CD4-positive, alpha-beta memory T cell (primary cell): ENCODE measurements at regions not wholly inside any gene's neighbourhood (a gene's known extent, or its start where the extent isn't known, plus 50 kb on each side); places are given as distances from the start of the nearest gene placed in this dataset.
"Not testable (repeated sequence)": the region's sequence is repeated elsewhere in the genome, so short reads cannot be mapped to it uniquely, and the experiment has no call there.

ENCODE experiments used
- CTCF ChIA-PET: fragments of 350-600 bp; sonication (Branson Sonifier 250); formaldehyde crosslinking; loops from one replicate; lab custom pipeline; 2021; ENCODE audit warnings: inconsistent platforms; ENCODE audit not compliant: partially characterized antibody; lab: Charles Lee
- POLR2A ChIA-PET: fragments of 350-600 bp; sonication (Branson Sonifier 250); formaldehyde crosslinking; loops from one replicate; lab custom pipeline; 2021; ENCODE audit not compliant: partially characterized antibody; lab: Charles Lee
- DNase-seq, 5 donors: peaks; one replicate each; pipeline versions ENCODE4 v3.0.0 to v3.0.0-alpha.2; 2020 to 2022; ENCODE audit warnings: mixed read lengths in 1 of 5
- H3K27ac ChIP-seq: one replicate; pipeline ENCODE4 v1.7.0; 2013; ENCODE audit warnings: low read depth, low read length
- H3K27me3 ChIP-seq: 2 replicates; pipeline ENCODE4 v1.7.0; 2013; ENCODE audit warnings: mild to moderate bottlenecking, low read length, moderate library complexity; ENCODE audit not compliant: insufficient read depth
- H3K36me3 ChIP-seq: 2 replicates; pipeline ENCODE4 v1.7.0; 2013; ENCODE audit warnings: mild to moderate bottlenecking, low read length, moderate library complexity; ENCODE audit not compliant: insufficient read depth
- H3K4me1 ChIP-seq: 2 replicates; pipeline ENCODE4 v1.7.0; 2013; ENCODE audit warnings: mild to moderate bottlenecking, low read length, moderate library complexity; ENCODE audit not compliant: insufficient read depth
- H3K4me3 ChIP-seq, 2 donors: one replicate each; pipeline ENCODE4 v1.7.0; 2013; ENCODE audit warnings: low read length in 2 of 2, mild to moderate bottlenecking in 1 of 2
- H3K9me3 ChIP-seq, 2 donors: one replicate each; pipeline ENCODE4 v1.7.0; 2013; ENCODE audit warnings: low read length in 2 of 2, control low read depth in 1 of 2; ENCODE audit not compliant: control insufficient read depth in 1 of 2
- H3K27ac Mint-ChIP-seq, 7 donors: one replicate each; pipeline ENCODE4 v1.8.0; 2020 to 2021; ENCODE audit warnings: mixed read lengths in 7 of 7, mild to moderate bottlenecking in 6 of 7, inconsistent platforms in 3 of 7, moderate library complexity in 3 of 7
- H3K27me3 Mint-ChIP-seq, 2 donors: one replicate each; pipeline ENCODE4 v1.8.0; 2020 to 2021; ENCODE audit warnings: mixed read lengths in 2 of 2
- H3K36me3 Mint-ChIP-seq, 2 donors: one replicate each; pipeline ENCODE4 v1.8.0; 2020 to 2021; ENCODE audit warnings: mixed read lengths in 2 of 2, inconsistent platforms in 1 of 2, mild to moderate bottlenecking in 1 of 2
- H3K4me1 Mint-ChIP-seq, 4 donors: one replicate each; pipeline ENCODE4 v1.8.0; 2020 to 2021; ENCODE audit warnings: mixed read lengths in 4 of 4, mild to moderate bottlenecking in 1 of 4
- H3K4me3 Mint-ChIP-seq, 8 donors: one replicate each; pipeline ENCODE4 v1.8.0; 2020 to 2021; ENCODE audit warnings: mixed read lengths in 8 of 8, mild to moderate bottlenecking in 7 of 8, moderate library complexity in 6 of 8, inconsistent platforms in 3 of 8
- H3K9me3 Mint-ChIP-seq, 8 donors: one replicate each; pipeline ENCODE4 v1.8.0; 2020 to 2021; ENCODE audit warnings: mixed read lengths in 8 of 8, mild to moderate bottlenecking in 5 of 8, inconsistent platforms in 3 of 8, moderate library complexity in 1 of 8
- intact Hi-C: fragments of 100-400 bp; cut with micrococcal nuclease; formaldehyde crosslinking; loops from one replicate; pipeline ENCODE4 v1.15.1; 2023

- H3K4me1 ChIP-seq: no peaks in the 10 kb centered on the region
- ChIA-PET CTCF (no interaction called here), POLR2A (no interaction called here)
- H3K9me3 ChIP-seq: no peaks in the 10 kb centered on the region
- Mint-ChIP-seq H3K27ac (no peak overlapping the region), H3K36me3 (no peaks in the 10 kb centered on the region), H3K4me1 (no peaks in the 10 kb centered on the region), H3K4me3 (no peak overlapping the region), H3K9me3 (peaks cover 0 to 4% (median 0%) of the 10 kb centered on the region in 8 donors), H3K27me3 (no peaks in the 10 kb centered on the region)
- no peak for DNase-seq
- H3K27me3 ChIP-seq: no peaks in the 10 kb centered on the region
- no peak overlapping the region for H3K4me3 ChIP-seq
- intact Hi-C loops: no loop called here
- no peak overlapping the region for H3K27ac ChIP-seq
- H3K36me3 ChIP-seq: no peaks in the 10 kb centered on the region
These were observed 283.2 kb downstream of the ANXA1 start for GRCh38 chr9:73434826-73435225.

- intact Hi-C loops: no loop called here
- H3K36me3 Mint-ChIP-seq: no peaks in the 10 kb centered on the region
- H3K27ac ChIP-seq: no peak overlapping the region
- no peaks in the 10 kb centered on the region for H3K27me3 Mint-ChIP-seq
- H3K9me3 ChIP-seq: no peaks in the 10 kb centered on the region
- no peaks in the 10 kb centered on the region for H3K27me3 ChIP-seq
- DNase-seq: no peak
- no peaks in the 10 kb centered on the region for H3K4me1 ChIP-seq
- no peak overlapping the region for H3K27ac Mint-ChIP-seq
- no peak overlapping the region for H3K4me3 Mint-ChIP-seq
- CTCF ChIA-PET: no interaction called here
- no peak overlapping the region for H3K4me3 ChIP-seq
- H3K4me1 Mint-ChIP-seq: no peaks in the 10 kb centered on the region
- no peaks in the 10 kb centered on the region for H3K9me3 Mint-ChIP-seq
- no peaks in the 10 kb centered on the region for H3K36me3 ChIP-seq
- POLR2A ChIA-PET: no interaction called here
These were observed 286.1 kb downstream of the ANXA1 start for GRCh38 chr9:73437758-73438157.

DNA sequence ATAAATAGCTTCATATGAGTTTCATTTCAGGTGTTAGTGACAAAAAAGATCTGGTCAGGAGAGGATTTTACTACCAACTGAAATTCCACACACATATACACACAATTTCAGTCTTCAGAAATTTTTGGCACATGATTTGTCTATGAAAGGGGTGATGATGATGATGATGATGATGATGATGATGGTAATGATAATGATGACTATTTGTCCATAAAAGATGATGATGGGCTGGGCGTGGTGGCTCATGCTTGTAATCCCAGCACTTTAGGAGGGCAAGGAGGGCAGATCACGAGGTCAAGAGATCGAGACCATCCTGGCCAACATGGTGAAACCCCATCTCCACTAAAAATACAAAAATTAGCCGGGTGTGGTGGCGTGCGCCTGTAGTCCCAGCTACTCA is 288.2 kb downstream of the ANXA1 start:
- H3K4me1 ChIP-seq, H3K36me3 ChIP-seq, H3K4me1 Mint-ChIP-seq, H3K27ac Mint-ChIP-seq, H3K9me3 Mint-ChIP-seq, H3K27me3 ChIP-seq, DNase-seq, H3K4me3 ChIP-seq, CTCF ChIA-PET, H3K36me3 Mint-ChIP-seq, POLR2A ChIA-PET, intact Hi-C loops, H3K27ac ChIP-seq, H3K9me3 ChIP-seq, H3K27me3 Mint-ChIP-seq, H3K4me3 Mint-ChIP-seq: not testable (repeated sequence)

- no peaks in the 10 kb centered on the region for H3K36me3 Mint-ChIP-seq
- peaks cover 0 to 2% (median 0%) of the 10 kb centered on the region in 8 donors for H3K9me3 Mint-ChIP-seq
- no peaks in the 10 kb centered on the region for H3K4me1 ChIP-seq
- no peaks in the 10 kb centered on the region for H3K4me1 Mint-ChIP-seq
- H3K9me3 ChIP-seq: peaks cover 0 to 2% of the 10 kb centered on the region in 2 donors
- CTCF ChIA-PET: no interaction called here
- no peaks in the 10 kb centered on the region for H3K27me3 ChIP-seq
- H3K27ac Mint-ChIP-seq: no peak overlapping the region
- H3K27me3 Mint-ChIP-seq: no peaks in the 10 kb centered on the region
- no peak overlapping the region for H3K27ac ChIP-seq
- H3K36me3 ChIP-seq: no peaks in the 10 kb centered on the region
- DNase-seq: no peak
- intact Hi-C loops: no loop called here
- POLR2A ChIA-PET: no interaction called here
- no peak overlapping the region for H3K4me3 ChIP-seq
- H3K4me3 Mint-ChIP-seq: no peak overlapping the region
These were observed 289.6 kb downstream of the ANXA1 start for GRCh38 chr9:73441223-73441622.

DNA sequence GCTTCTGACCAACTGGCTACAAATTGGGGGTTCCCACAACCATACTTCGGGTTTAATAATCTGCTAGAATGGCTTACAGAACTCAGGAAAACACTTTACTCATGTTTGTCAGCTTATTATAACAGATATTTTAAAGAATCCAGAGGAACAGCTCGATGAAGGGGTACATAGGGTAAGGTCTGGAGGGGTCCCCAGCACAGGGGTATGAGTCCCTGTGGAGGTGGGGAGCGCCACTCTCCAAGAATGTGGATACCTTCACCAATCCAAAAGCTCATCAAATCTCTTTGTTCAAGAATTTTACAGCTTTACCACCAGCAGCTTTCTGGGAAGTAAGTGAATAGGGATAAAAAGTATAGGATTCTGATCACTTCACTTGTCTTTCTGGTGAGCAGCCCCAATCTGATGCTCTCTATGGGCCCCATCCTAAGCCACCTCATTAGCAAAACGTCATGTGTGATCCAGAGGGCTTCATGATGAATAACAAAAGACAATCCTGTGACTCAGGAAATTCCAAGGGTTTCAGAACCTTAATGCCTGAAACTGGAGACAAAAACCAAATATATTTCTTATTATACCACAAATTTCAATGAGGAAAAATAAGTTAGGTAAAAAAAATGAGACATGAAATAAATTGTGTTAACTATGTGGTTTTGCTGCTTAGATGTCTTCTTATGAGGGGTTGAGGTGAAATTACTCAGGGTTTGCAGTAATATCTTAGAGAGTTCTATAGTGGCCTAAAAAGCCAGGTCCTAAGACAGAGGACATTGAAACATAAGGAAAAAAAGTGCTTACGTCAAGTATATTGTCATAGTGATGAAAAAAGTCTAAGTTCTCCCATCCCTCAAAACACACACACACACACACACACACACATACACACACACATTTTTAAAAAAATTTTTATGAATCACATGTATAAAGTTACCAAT is 290.5 kb downstream of the ANXA1 start:
- Histone ChIP-seq H3K36me3 (no peaks in the 10 kb centered on the region), H3K27ac (no peak overlapping the region), H3K4me1 (no peaks in the 10 kb centered on the region), H3K4me3 (no peak overlapping the region), H3K27me3 (no peaks in the 10 kb centered on the region), H3K9me3 (peaks cover 0 to 5% of the 10 kb centered on the region in 2 donors)
- H3K4me3 Mint-ChIP-seq: no peak overlapping the region
- peaks cover 0 to 2% (median 0%) of the 10 kb centered on the region in 8 donors for H3K9me3 Mint-ChIP-seq
- no peaks in the 10 kb centered on the region for H3K27me3 Mint-ChIP-seq
- DNase-seq: no peak
- ChIA-PET POLR2A (no interaction called here), CTCF (no interaction called here)
- H3K27ac Mint-ChIP-seq: no peak overlapping the region
- H3K4me1 Mint-ChIP-seq: no peaks in the 10 kb centered on the region
- H3K36me3 Mint-ChIP-seq: no peaks in the 10 kb centered on the region
- intact Hi-C loops: no loop called here

GRCh38 chr9:73444821-73445220 is 293.2 kb downstream of the ANXA1 start:
- no peak overlapping the region for H3K4me3 ChIP-seq
- ChIA-PET POLR2A (no interaction called here), CTCF (no interaction called here)
- intact Hi-C loops: no loop called here
- no peak for DNase-seq
- no peaks in the 10 kb centered on the region for H3K4me1 ChIP-seq
- H3K27me3 Mint-ChIP-seq: no peaks in the 10 kb centered on the region
- no peaks in the 10 kb centered on the region for H3K4me1 Mint-ChIP-seq
- H3K36me3 ChIP-seq: no peaks in the 10 kb centered on the region
- H3K9me3 Mint-ChIP-seq: peaks cover 0 to 2% (median 0%) of the 10 kb centered on the region in 8 donors
- no peak overlapping the region for H3K4me3 Mint-ChIP-seq
- no peaks in the 10 kb centered on the region for H3K36me3 Mint-ChIP-seq
- H3K27me3 ChIP-seq: no peaks in the 10 kb centered on the region
- no peak overlapping the region for H3K27ac ChIP-seq
- H3K9me3 ChIP-seq: peaks cover 0 to 5% of the 10 kb centered on the region in 2 donors
- H3K27ac Mint-ChIP-seq: no peak overlapping the region

- H3K27ac Mint-ChIP-seq, H3K4me3 ChIP-seq, H3K27me3 Mint-ChIP-seq, H3K4me1 Mint-ChIP-seq, H3K9me3 ChIP-seq, H3K36me3 Mint-ChIP-seq, POLR2A ChIA-PET, H3K4me1 ChIP-seq, H3K4me3 Mint-ChIP-seq, CTCF ChIA-PET, H3K36me3 ChIP-seq, intact Hi-C loops, H3K27me3 ChIP-seq, H3K27ac ChIP-seq, H3K9me3 Mint-ChIP-seq, DNase-seq: not testable (repeated sequence)
These were observed 293.7 kb downstream of the ANXA1 start for GRCh38 chr9:73445384-73445783.
